HG03457 (cell line): ENCODE measurements at regions not wholly inside any gene's neighbourhood (a gene's known extent, or its start where the extent isn't known, plus 50 kb on each side); places are given as distances from the start of the nearest gene placed in this dataset.

ENCODE experiments used
- ATAC-seq: cut with Tn5 transposase; IDR thresholded peaks from one replicate; pipeline ENCODE4 v1.9.1; 2021; ENCODE audit warnings: moderate number of reproducible peaks; ENCODE audit not compliant: unreplicated experiment

DNA sequence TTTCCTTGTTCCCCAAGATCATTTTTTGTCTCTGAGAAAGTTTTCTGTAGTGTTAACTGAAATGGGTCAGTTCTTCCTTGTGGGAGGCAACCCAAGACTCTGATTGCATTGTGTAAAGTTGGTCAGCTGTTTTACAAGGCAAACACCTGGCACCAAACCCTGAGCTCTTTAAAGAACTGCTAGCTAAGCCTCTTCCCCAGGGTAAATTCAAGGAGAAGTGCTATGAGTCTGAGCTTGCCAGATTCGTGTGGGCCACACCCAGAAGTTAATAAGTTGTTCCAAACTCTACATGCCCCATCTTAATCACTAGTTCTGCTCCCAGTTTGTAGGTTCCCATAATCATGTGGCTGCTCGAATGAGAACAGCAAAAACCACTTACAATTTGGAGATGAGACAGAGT is 214.5 kb downstream of the BTG1 start:
- no peak for ATAC-seq

GRCh38 chr12:91928501-91928900 is 217.1 kb downstream of the BTG1 start:
- ATAC-seq: no peak

DNA sequence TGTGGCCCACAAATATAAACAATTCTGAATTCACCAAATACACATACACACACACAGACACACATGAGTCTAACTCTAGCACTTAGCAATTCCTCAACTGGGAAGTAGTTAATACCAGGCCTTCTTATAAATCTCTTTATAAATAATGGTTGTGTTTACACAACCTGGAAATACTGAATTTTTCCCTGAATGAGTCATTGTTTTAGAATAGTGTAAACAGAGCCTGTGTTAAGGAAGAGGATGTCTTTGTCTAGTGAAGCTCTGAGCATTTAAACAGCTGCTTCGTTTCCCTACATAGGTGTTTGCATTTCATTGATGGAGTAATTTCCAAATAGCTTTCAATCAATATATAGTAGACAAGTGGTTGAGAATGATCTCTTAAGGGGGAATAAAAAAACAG is 218.8 kb downstream of the BTG1 start:
- no peak for ATAC-seq

- no peak for ATAC-seq
Measured at GRCh38 chr12:91924827-91925226, 220.8 kb downstream of the BTG1 start.

DNA sequence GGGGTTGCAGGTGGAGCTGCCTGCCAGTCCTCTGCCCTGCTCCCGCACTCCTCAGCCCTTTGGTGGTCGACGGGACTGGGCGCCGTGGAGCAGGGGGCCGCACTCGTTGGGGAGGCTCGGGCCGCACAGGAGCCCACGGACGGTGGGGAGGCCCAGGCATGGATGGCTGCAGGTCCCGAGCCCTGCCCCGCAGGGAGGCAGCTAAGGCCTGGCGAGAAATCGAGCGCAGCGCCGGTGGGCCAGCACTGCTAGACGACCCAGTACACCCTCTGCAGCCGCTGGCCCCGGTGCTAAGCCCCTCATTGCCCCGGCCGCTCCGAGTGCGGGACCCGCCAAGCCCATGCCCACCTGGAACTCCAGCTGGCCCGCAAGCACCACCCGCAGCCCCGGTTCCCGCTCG is 221.8 kb downstream of the BTG1 start:
- ATAC-seq: no peak

- ATAC-seq: no peak
Measured at GRCh38 chr12:91922674-91923073, 223.0 kb downstream of the BTG1 start.

DNA sequence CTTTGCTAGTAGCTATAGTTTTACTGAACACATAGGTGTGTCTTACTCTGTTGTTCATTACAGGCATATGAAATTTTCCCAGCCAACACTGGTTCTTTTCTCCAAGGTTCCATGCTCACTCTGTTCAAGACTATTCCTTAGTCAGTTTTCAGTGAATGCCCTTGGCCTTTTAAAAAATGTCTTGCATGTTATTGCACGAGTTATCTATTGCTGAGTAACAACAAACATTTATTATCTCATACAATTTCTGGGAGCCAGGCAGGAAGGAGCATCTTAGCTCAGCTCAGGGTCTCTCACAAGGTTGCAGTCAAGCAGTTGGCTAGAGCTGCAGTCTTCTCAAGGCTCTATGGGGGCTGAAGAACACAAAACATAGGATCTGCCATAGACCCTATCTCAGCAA is 223.5 kb downstream of the BTG1 start:
- no peak for ATAC-seq

GRCh38 chr12:91921555-91921954 is 224.1 kb downstream of the BTG1 start:
- ATAC-seq: no peak

DNA sequence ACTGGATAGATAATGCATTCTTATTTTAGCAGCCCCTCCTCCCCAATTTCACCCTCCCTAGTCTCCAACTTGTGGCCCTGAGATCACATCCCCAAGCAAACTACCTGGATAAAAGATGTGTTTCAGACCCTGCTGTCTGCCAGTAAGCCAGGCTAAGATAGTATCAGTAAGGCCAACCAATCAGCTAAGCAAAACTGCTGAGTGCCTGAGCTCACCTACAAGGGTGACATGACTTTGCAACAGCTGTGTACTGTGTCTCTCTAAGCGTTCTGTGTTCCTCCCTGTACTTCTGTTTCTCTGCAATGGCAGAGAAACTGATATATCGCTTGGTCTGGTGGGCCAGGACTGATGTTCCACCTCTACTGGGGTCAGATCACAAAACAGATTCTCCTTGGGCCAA is 224.9 kb downstream of the BTG1 start:
- ATAC-seq: no peak

- ATAC-seq: no peak
Measured at GRCh38 chr12:91920276-91920675, 225.4 kb downstream of the BTG1 start.

GRCh38 chr12:91918431-91918830 is 227.2 kb downstream of the BTG1 start:
- ATAC-seq: no peak

DNA sequence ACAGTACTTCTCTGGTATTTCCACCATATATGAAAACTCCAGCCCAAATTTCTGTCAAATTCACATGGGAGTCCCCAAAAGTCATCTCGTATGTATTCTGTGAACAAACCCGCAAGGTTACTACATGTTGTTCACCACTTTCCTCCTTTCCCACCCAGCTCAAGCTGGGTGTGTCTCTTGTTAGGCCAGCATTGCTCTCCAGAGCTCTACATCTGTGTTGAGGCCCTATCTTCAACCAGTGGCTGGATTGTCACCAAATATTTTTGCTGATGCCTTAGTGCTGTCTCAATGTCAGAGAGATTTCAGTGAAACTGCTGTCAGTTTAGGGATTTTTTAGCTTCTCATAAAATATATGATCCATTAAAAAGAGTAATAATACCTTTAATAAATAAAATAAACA is 230.9 kb downstream of the BTG1 start:
- no peak for ATAC-seq

DNA sequence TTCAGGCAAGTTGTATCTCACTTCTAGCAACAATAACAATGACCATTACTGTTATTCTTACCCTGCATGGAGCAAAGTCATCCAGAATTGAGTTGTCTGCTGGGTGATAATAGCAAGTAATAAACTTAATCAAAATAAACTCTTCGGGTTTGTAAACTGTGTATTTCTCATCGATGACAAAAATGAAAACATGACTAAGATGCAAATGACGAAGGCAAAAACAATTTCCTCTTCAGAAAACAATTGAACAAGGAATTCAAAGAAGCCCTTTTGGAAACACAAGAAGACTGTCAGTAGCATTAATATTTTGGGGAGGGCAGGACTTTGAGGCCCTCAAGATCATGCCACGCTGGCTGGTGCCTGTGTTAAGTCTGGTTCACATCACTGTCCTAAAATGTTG is 232.0 kb downstream of the BTG1 start:
- no peak for ATAC-seq

DNA sequence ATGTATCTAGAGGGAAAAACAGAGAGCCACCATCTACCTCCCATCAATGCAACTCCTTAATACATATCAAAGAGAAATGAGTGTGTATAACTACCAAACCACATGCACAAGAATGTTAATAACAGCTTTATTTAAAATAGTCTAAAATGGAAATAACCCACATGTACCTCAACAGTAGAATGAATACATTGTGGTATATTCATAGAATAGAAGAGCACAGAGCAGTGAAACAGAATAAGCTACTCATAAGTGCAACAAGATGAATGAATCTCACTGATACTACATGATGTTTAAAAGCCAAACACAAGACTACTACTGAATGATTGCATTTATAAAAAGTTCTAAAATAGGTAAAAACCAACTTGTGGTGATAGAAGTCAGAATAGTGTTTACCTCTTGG is 232.5 kb downstream of the BTG1 start:
- ATAC-seq: no peak

- no peak for ATAC-seq
Measured at GRCh38 chr12:91912178-91912577, 233.5 kb downstream of the BTG1 start.

DNA sequence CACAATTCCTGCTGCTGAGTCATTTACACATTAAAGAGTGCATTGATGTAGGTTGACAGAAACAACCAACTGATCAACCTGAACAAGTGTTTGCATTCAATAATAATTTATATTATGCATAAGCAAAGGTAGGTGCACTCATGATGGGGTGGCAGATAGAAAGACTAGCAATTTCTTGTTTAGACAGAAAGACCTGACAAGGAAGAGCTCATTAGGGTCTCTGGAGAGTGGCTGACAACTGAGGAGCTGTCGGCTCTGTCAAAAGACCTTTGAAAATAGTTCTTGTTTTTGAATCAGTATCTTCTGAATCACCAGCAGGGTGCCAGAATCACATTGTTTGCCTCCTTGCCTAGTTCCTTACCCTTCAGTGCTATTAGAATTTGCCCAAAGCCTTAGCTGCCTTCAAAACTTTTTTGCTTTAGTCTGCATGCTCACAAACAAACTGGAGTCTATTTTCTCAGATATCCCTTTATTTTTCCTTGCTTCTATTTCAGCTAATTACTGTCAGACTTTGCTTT is 234.7 kb downstream of the BTG1 start:
- ATAC-seq: no peak

- no peak for ATAC-seq
Measured at GRCh38 chr12:91902860-91903683, 242.6 kb downstream of the BTG1 start.

DNA sequence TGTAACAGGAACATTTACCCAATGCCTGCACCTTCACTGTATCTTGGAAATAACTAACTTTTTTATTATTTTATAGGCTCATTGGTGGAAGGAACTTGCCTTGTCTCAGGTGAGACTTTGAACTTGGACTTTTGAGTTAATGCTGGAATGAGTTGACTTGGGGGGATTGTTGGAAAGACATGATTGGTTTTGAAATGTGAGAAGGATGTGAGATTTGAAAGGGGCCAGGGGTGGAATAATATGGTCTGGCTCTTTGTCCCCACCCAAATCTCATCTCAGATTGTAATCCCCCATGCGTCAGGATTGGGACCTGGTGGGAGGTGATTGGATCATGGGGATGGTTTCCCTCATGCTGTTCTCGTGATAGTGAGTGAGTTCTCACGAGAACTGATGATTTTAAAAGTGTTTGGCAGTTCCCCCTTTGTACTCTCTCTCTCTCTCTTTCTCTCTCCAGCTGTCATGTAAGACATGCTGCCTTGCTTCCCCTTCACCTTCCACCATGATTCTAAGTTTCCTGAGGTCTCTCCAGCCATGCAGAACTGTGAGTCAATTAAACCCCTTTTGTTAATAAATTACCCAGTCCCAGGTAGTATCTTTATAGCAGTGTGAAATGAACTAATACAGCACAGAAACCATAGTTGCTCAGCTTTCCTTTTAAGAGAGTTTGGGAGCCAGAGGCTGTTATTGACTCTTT is 244.1 kb downstream of the BTG1 start:
- no peak for ATAC-seq

- ATAC-seq: no peak
Measured at GRCh38 chr12:91900971-91901370, 244.7 kb downstream of the BTG1 start.

DNA sequence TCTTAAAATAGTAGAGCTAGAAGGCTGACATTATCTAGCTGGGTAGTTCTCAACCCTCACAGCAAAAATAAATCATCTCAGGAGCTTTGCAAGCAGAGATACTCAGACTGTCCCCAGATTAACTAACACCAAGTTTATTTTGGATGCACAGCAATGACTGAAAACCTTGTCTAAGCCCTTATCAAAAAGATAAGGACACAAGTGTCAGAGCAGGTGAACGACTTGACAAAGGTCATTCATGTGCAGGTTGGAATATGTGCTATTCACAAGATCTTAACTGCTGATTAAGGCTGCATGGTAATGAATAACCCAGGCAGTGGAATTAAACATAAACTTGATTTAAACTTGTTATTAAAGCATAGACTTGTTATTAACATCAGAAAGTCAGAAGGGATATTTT is 246.6 kb downstream of the BTG1 start:
- ATAC-seq: no peak

- ATAC-seq: no peak
Measured at GRCh38 chr12:91897025-91897515, 248.6 kb downstream of the BTG1 start.
